ENCODE measurements at regions not wholly inside any gene's neighbourhood (a gene's known extent, or its start where the extent isn't known, plus 50 kb on each side); places are given as distances from the start of the nearest gene placed in this dataset.

DNA sequence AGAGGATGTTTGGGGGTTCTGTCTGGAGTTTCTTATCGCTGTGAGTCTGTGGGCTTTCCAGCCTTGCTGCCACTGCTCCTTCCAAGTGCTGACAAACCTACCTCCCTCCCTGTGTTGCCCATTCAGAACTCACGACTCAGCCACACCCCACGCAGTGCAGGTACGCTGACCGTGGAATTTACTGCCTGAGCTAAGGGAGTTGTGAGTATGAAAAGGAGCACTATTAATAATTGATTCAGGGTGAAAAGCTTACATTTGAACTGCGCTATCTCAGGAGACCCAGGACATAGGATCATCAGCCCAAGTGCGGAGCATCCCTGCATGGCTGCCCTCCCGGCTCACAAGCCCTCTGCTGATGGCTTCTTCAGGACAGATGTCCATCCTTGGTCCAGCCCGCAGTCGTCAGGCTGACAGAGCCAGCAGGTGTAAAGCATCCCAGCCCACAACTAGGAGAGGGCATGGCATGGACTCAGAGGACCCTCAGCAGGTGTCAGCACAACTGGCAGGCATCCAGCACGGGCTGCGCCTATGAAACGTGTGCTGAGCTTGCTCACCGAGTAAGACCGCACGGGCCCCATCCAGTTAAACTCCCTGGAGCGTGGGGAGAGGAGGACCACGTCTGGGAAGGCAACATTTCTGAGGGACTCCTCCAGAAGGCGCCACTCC is 244.0 kb downstream of the COL4A1 start:
- no TSS peak for BruUV-seq (replicated peaks)
- Mint-ChIP-seq H3K36me3 (ENCODE audit: insufficient read depth, unreplicated experiment) (no peaks in the 10 kb centered on the region), H3K4me3 (ENCODE audit: unreplicated experiment) (no peak overlapping the region), H3K27me3 (ENCODE audit: insufficient read depth, unreplicated experiment) (no peaks in the 10 kb centered on the region), H3K9me3 (ENCODE audit: unreplicated experiment) (no peaks in the 10 kb centered on the region), H3K27ac (ENCODE audit: low read depth, unreplicated experiment) (peak overlapping the region; percentile 66), H3K4me1 (ENCODE audit: insufficient read depth, unreplicated experiment) (peaks cover 21% of the 10 kb centered on the region)
- ChIA-PET CTCF (interaction anchor here (0.6 to 1.2 kb wide), 4 partner anchors 8 to 47 kb away, joined by 3 to 5 read pairs (median 3); no protein-coding TSS in a partner anchor), POLR2A (no interaction called here)
- TF ChIP-seq, protein P1, sequence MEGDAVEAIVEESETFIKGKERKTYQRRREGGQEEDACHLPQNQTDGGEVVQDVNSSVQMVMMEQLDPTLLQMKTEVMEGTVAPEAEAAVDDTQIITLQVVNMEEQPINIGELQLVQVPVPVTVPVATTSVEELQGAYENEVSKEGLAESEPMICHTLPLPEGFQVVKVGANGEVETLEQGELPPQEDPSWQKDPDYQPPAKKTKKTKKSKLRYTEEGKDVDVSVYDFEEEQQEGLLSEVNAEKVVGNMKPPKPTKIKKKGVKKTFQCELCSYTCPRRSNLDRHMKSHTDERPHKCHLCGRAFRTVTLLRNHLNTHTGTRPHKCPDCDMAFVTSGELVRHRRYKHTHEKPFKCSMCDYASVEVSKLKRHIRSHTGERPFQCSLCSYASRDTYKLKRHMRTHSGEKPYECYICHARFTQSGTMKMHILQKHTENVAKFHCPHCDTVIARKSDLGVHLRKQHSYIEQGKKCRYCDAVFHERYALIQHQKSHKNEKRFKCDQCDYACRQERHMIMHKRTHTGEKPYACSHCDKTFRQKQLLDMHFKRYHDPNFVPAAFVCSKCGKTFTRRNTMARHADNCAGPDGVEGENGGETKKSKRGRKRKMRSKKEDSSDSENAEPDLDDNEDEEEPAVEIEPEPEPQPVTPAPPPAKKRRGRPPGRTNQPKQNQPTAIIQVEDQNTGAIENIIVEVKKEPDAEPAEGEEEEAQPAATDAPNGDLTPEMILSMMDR (IDR thresholded peaks at IDR 0.05; ENCODE audit: unreplicated experiment), result no peak
- no peak for DNase-seq (ENCODE audit: unreplicated experiment)
- intact Hi-C loops (cut with micrococcal nuclease), result no loop called here

DNA sequence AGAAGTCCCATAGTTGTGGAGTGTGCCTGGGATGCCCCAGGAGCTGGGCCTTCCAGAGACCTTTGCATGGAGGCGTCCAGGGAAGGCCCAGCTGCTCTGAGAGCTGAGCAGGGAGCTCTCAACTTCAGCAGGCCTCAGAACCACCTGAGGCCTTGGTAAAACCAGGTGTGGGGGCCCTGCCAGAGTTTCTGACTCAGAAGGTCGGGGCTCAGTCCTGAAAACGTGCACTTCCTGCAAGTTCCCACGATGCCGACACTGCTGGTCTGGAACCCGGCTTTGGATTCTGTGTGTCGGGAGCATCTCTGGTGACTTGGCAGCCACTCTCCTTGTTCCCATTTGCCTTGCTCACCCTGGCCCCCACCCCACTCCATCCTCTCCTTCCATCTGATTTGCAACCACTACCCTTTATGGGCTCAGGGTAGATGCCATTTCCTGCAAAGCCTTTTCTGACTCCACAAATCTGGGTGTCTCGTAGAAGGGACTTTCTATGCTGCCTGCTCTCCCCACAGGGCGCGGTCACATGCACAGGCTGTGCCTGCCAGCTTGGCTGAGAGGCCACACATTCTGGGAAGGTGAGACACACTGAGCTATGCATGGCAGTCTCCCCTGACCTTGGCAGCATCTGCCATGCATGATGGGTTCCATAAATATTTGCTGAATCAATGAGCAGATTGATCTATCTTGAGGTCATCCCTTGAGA is 244.7 kb downstream of the COL4A1 start:
- H3K9me3 Mint-ChIP-seq (ENCODE audit: unreplicated experiment), result no peaks in the 10 kb centered on the region
- BruUV-seq (replicated peaks), result no TSS peak

DNA sequence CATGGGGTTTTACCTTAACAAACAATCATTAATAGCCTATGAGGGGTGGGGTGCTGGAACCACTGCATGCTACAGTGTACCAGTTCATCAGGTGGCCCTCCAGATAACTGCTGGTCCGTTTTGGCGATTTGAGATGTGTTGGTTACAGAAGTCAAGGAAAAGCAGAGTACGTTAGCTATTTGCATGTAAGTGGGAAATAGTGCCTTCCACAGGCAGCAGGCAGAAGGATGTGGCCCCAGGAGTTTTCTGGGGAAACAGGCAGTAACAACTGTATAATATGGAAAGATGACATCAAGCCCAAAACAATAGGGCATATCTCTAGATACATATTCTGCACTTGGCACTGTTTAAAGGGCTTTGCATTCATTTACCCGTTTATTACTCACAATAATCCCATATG is 245.7 kb downstream of the COL4A1 start:
- ChIA-PET POLR2A (no interaction called here), CTCF (no interaction called here)
- no TSS peak for BruUV-seq (replicated peaks)
- no peak overlapping the region for H3K27ac Mint-ChIP-seq (ENCODE audit: low read depth, unreplicated experiment)
- no peaks in the 10 kb centered on the region for H3K36me3 Mint-ChIP-seq (ENCODE audit: insufficient read depth, unreplicated experiment)
- intact Hi-C loops (cut with micrococcal nuclease), result no loop called here
- no peak overlapping the region for H3K4me3 Mint-ChIP-seq (ENCODE audit: unreplicated experiment)
- no peaks in the 10 kb centered on the region for H3K9me3 Mint-ChIP-seq (ENCODE audit: unreplicated experiment)
- no peak for DNase-seq (ENCODE audit: unreplicated experiment)
- no peaks in the 10 kb centered on the region for H3K27me3 Mint-ChIP-seq (ENCODE audit: insufficient read depth, unreplicated experiment)
- H3K4me1 Mint-ChIP-seq (ENCODE audit: insufficient read depth, unreplicated experiment), result peaks cover 13% of the 10 kb centered on the region
- TF ChIP-seq, protein P1 (IDR thresholded peaks at IDR 0.05; ENCODE audit: unreplicated experiment), result no peak

More for the DNA sequence above, 244.7 kb downstream of the COL4A1 start:
- TF ChIP-seq, protein P1 (IDR thresholded peaks at IDR 0.05; ENCODE audit: unreplicated experiment), result no peak
- H3K36me3 Mint-ChIP-seq (ENCODE audit: insufficient read depth, unreplicated experiment), result no peaks in the 10 kb centered on the region
- DNase-seq (ENCODE audit: unreplicated experiment), result peak; percentile 27
- H3K27ac Mint-ChIP-seq (ENCODE audit: low read depth, unreplicated experiment), result peak overlapping the region; percentile 66
- no peak overlapping the region for H3K4me3 Mint-ChIP-seq (ENCODE audit: unreplicated experiment)
- POLR2A ChIA-PET, result no interaction called here
- CTCF ChIA-PET, result no interaction called here
- intact Hi-C loops (cut with micrococcal nuclease), result no loop called here
- H3K4me1 Mint-ChIP-seq (ENCODE audit: insufficient read depth, unreplicated experiment), result peaks cover 15% of the 10 kb centered on the region
- H3K27me3 Mint-ChIP-seq (ENCODE audit: insufficient read depth, unreplicated experiment), result no peaks in the 10 kb centered on the region

DNA sequence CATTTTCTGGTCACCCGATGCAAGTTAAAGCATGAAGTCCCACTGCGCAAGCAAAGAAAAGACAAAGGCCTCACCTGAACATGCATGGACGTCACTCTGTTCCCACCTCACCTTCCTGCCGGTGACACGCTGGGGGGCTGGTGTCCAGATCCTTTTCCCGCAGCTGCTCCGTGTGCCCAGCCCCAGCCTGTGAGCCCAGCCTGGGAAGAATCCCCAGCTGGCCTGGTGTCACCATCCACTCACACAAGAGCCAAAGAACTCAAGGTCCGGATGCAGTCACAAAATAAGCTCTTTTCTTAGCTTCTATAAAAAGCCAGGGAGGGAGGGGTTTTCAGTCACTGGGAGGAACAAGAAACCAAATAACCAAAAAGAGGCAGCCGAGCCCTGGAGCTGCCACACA is 249.9 kb downstream of the COL4A1 start:
- H3K4me3 Mint-ChIP-seq (ENCODE audit: unreplicated experiment), result no peak overlapping the region
- no peak for DNase-seq (ENCODE audit: unreplicated experiment)
- peak overlapping the region; percentile 83 for H3K27ac Mint-ChIP-seq (ENCODE audit: low read depth, unreplicated experiment)
- CTCF ChIA-PET, result no interaction called here
- TF ChIP-seq, protein P1 (IDR thresholded peaks at IDR 0.05; ENCODE audit: unreplicated experiment), result no peak
- H3K36me3 Mint-ChIP-seq (ENCODE audit: insufficient read depth, unreplicated experiment), result no peaks in the 10 kb centered on the region
- no peaks in the 10 kb centered on the region for H3K9me3 Mint-ChIP-seq (ENCODE audit: unreplicated experiment)
- POLR2A ChIA-PET, result no interaction called here
- peaks cover 10% of the 10 kb centered on the region for H3K4me1 Mint-ChIP-seq (ENCODE audit: insufficient read depth, unreplicated experiment)
- H3K27me3 Mint-ChIP-seq (ENCODE audit: insufficient read depth, unreplicated experiment), result no peaks in the 10 kb centered on the region
- intact Hi-C loops (cut with micrococcal nuclease), result no loop called here
- BruUV-seq (replicated peaks), result no TSS peak

All from MCF 10A (cell line).